K562 (cell line): ENCODE measurements at regions not wholly inside any gene's neighbourhood (a gene's known extent, or its start where the extent isn't known, plus 50 kb on each side); places are given as distances from the start of the nearest gene placed in this dataset.

ENCODE experiments used
- CBFA2T2 ChIP-seq: fragments of 450-650 bp; conservative IDR thresholded peaks from 2 replicates; pipeline ENCODE4 v1.6.1; 2017; ENCODE audit warnings: mild to moderate bottlenecking
- CC2D1A ChIP-seq: fragments of 450-650 bp; IDR thresholded peaks from 2 replicates; pipeline ENCODE4 v1.6.1; 2017; ENCODE audit warnings: mild to moderate bottlenecking
- EZH2 ChIP-seq: IDR thresholded peaks from 2 replicates; pipeline ENCODE4 v1.6.1; 2012; ENCODE audit warnings: low read depth, mild to moderate bottlenecking, inconsistent platforms, low read length, borderline replicate concordance
- MYC ChIP-seq, 2 experiments: fragments of 250-450 bp in 1 of 2; sonication (Bioruptor Pico) in 1 of 2; IDR thresholded peaks; 2 replicates each; pipeline versions ENCODE4 v1.5.1 to v1.6.1; 2012 to 2021; ENCODE audit warnings: low read depth in 2 of 2, borderline replicate concordance in 1 of 2, improper control_type of control experiment in 1 of 2, low read length in 1 of 2, mild to moderate bottlenecking in 1 of 2, moderate library complexity in 1 of 2
- NCOR1 ChIP-seq: fragments of 450-650 bp; IDR thresholded peaks from 2 replicates; pipeline ENCODE4 v1.6.1; 2016; ENCODE audit warnings: mild to moderate bottlenecking, moderate library complexity
- NFE2L1 ChIP-seq: fragments of 450-650 bp; IDR thresholded peaks from 2 replicates; pipeline ENCODE4 v1.6.1; 2016; ENCODE audit warnings: missing genetic modification characterization, low read depth, mild to moderate bottlenecking, missing compliant biosample characterization, moderate library complexity, borderline replicate concordance
- POLR2G ChIP-seq: fragments of 200-400 bp; formaldehyde crosslinking; IDR thresholded peaks from 2 replicates; pipeline ENCODE4 v1.6.1; 2017; ENCODE audit warnings: low read depth, mild to moderate bottlenecking, antibody characterized with exemption, low read length, moderate library complexity
- SMAD3 ChIP-seq: fragments of 450-650 bp; formaldehyde crosslinking; conservative IDR thresholded peaks from 2 replicates; pipeline ENCODE4 v1.4.0; 2020; ENCODE audit warnings: mild to moderate bottlenecking
- TAF1 ChIP-seq: IDR thresholded peaks from 2 replicates; pipeline ENCODE4 v1.6.1; 2011; ENCODE audit warnings: mild to moderate bottlenecking, low read length, moderate library complexity; ENCODE audit not compliant: insufficient read depth, control insufficient read depth, severe bottlenecking; ENCODE audit errors: extremely low read depth
- TF ChIP-seq, protein P1 (sequence below), 3 experiments: IDR thresholded peaks in 2 of 3; conservative IDR thresholded peaks in 1 of 3; 2 replicates each; pipeline ENCODE4 v1.5.1; 2011 to 2012; ENCODE audit warnings: low read length in 3 of 3, mild to moderate bottlenecking in 3 of 3, control low read depth in 2 of 3, improper control_type of control experiment in 1 of 3, inconsistent platforms in 1 of 3, low read depth in 1 of 3, mixed read lengths in 1 of 3, moderate library complexity in 1 of 3; ENCODE audit not compliant: insufficient read depth in 2 of 3

DNA sequence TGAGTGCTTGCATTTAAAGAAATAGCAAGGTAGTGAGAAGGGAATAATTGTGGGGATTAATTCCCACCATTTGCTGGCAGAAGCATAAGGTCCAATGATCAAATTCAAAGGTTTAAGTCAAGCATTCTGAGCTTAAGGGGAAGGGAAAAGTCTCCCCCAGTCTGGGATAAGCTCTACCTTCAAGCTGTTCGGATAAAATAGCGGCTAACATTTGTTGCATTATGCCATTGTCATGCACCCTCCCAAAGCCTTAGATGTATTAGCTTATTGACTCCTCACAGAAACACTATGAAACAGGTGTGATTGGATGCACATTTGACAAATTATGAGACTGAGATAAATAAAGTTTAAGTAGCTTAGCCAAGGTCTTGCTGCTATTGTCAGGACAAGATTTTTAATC, 52.2 kb upstream of the TGIF1 start:
- no peak for TF ChIP-seq MYC (IDR thresholded peaks at IDR 0.05; ENCODE audit: low read depth, low read length)
- TF ChIP-seq MYC (CRISPR knock-in tag; IDR thresholded peaks at IDR 0.05; ENCODE audit: borderline replicate concordance, low read depth) = no peak
- no peak for TF ChIP-seq CBFA2T2
- no peak for TF ChIP-seq SMAD3 (CRISPR knock-in tag)
- no peak for TF ChIP-seq POLR2G
- no peak for TF ChIP-seq NCOR1
- no peak for TF ChIP-seq CC2D1A
- no peak for TF ChIP-seq EZH2
- TF ChIP-seq, protein P1, sequence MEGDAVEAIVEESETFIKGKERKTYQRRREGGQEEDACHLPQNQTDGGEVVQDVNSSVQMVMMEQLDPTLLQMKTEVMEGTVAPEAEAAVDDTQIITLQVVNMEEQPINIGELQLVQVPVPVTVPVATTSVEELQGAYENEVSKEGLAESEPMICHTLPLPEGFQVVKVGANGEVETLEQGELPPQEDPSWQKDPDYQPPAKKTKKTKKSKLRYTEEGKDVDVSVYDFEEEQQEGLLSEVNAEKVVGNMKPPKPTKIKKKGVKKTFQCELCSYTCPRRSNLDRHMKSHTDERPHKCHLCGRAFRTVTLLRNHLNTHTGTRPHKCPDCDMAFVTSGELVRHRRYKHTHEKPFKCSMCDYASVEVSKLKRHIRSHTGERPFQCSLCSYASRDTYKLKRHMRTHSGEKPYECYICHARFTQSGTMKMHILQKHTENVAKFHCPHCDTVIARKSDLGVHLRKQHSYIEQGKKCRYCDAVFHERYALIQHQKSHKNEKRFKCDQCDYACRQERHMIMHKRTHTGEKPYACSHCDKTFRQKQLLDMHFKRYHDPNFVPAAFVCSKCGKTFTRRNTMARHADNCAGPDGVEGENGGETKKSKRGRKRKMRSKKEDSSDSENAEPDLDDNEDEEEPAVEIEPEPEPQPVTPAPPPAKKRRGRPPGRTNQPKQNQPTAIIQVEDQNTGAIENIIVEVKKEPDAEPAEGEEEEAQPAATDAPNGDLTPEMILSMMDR (IDR thresholded peaks at IDR 0.05 in 2 of 3, conservative IDR thresholded peaks at IDR 0.05 in 1 of 3; ENCODE audit: insufficient read depth in 2 of 3, low read depth in 1 of 3, low read length in 3 of 3) = no peak
- no peak for TF ChIP-seq NFE2L1 (tag)
- TF ChIP-seq TAF1 = no peak
